ENCODE measurements at regions not wholly inside any gene's neighbourhood (a gene's known extent, or its start where the extent isn't known, plus 50 kb on each side); places are given as distances from the start of the nearest gene placed in this dataset.

DNA sequence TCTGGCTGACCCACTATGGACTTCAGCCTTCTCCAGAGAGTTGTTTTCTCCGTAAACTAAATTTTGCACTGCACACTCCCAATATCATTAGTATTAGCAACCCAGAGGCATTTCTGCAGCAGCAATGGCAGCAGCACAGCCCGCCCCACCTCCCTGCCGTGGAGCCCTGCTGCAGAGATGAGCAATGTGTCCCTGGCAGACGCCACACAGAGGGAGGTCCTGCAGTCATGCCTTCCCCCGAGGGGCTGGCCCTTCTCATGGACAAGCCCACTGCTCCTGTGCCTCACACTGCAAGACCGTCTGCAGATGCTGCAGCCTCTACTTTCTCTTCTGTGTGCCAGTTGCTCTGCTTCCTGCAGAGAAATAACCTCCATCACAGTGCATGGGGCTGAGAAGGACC, 393.4 kb upstream of the MKI67 start:
- no peak for DNase-seq (ENCODE audit: low read depth in 4 of 4, low spot score in 3 of 4)

DNA sequence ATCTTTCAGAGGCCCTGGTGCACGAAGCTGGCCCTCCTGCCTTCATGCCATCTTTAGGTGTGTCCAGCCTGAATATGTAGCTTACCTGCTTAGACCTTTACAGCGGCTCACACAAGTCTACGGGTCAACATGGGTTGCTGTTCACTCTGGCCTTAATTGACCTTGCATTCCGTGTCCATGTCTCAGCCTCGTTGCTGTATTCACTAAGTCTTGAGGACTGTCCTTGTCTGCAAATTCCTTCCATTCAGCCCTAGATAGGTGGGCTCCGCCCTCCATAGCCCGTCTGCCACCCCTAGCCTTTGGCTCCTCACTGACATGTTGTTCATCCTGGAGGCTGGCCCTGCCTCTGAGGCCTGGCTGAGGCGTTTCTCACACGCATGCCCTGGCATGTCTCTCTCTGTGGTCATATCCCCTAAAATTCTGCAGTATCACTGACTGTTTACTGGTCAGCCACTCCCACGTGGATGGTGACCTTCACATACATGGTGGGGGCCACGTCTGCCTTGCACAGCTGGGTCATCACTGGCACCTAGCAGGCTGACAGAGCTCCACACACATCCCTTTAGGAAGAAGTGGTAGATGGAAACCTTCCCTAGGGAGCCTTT, 394.1 kb upstream of the MKI67 start:
- DNase-seq (ENCODE audit: low read depth in 4 of 4, low spot score in 3 of 4): no peak

DNA sequence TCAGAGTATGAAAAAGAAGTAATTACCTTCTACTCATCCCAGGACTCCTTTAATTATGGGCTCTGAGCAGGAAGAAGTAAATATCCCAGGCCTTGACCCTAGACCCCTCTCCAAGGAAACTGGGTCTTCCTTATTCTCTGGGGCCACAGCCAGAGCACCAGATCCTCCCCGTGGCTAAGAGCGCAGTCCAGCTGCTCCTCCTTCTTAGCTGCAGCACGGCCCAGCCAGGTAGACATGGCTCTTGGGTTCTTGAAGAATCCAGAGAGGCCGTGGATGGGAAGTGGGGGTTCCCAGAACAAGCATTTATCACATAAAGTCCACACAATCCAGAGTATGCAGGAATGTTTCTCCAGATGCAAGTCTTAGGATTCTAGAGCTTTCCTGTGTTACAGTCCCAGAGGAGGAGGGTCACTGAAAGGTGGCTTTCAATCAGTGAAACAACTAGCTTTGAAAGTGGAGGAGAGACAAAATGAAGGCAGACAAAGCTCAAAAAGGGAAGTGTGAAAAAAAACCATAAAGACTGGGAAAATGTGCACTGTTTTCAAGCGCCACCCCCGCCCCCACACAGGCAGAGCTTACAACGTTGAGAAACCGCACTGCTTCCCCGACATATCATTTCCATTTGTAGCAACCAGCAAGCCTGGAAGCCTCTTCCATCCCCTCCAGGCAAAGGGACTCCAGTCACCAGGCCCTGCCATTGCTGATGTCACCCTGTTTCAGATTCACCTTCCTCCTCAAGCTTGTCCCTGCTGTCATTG, 396.5 kb upstream of the MKI67 start:
- no peak for DNase-seq (ENCODE audit: low read depth in 4 of 4, low spot score in 3 of 4)

DNA sequence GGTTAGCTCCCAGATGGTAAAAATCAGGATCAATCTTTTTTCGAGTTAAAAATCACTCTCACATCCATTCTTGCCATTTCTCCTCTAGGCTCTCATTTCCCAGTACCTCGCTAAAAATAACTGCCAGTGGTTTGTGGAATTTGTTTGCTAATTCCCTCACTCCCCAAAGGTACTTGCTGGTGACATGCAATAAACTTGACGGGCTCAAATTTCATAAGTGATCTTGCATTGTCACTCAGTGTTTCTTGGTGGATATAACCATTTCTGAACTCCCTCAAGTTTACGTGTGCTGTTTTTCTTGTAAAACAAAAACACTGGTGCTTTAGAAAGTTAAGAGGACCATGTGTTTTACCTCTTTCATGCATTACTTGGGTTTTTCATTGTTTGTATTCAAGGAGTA, 399.2 kb upstream of the MKI67 start:
- DNase-seq (ENCODE audit: low read depth in 4 of 4, low spot score in 3 of 4): no peak

DNA sequence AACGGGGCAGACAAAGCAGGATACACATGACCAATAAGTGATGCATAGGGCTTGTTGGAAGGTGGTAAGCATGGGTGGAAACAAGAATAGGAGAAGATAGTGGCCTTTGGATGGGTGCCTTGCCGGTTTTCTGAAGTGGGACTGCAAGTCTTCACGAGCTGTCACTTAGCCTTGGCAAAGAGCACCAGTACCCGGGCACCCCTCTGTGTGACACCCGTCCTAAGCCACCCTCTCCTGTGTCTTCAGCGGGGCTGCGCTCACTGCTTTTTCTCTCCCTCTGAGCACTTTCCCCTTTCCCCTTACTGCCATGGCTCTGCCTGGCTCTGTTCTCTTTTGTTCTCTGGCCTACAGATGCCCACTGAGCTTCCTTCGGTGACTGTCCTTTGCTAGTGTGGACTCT, 399.7 kb upstream of the MKI67 start:
- no peak for DNase-seq (ENCODE audit: low read depth in 4 of 4, low spot score in 3 of 4)

DNA sequence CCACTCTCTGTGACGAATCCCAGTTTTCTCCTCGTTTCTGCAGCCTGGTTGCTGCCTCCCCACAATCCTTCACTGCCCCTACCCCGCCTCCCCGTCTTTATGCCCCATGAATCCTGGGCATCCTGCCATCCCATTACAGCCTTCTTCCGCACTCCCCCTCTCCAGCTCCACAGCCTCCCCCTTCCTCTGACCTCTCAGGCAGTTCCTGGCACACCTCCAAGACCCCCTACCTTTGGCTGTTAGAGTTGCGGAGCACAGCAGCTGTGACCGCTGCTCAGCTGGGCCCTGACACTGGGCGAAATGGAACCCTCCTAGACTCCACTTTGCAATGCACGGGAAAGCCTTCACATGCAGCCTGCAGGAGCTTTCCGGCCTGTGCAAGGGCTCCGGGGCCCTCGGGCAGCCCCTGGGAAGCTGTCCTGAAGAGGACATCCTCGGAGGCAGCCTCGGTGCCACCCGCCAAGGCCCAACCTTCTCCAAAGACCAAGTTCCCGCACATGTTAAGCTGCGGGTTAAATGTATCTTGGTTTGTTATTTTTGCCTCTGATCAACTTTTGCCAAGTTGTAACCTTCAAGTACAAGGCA, 400.7 kb upstream of the MKI67 start:
- peak; percentile 76 to 88 (median 80) for DNase-seq (ENCODE audit: low read depth in 4 of 4, low spot score in 3 of 4)

DNA sequence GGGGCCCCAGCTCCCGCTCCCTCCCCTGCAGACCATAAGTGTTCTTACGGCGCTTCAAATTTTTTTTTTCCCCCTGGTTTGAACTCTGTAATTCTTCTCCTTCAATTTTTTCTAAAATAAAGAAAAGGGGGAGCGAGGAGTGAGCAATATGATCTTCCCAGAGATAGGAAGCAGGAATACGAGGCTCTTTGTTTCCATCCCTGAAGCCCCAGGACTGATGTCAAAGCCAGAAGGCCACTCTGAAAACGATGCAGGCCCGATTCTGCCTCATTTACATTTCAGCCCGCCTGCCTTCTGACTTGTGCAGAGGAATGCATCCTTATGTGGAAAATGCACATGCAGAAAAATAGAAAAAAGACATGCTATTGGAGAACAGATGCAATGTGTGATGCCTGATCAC, 401.5 kb upstream of the MKI67 start:
- no peak for DNase-seq (ENCODE audit: low read depth in 4 of 4, low spot score in 3 of 4)

DNA sequence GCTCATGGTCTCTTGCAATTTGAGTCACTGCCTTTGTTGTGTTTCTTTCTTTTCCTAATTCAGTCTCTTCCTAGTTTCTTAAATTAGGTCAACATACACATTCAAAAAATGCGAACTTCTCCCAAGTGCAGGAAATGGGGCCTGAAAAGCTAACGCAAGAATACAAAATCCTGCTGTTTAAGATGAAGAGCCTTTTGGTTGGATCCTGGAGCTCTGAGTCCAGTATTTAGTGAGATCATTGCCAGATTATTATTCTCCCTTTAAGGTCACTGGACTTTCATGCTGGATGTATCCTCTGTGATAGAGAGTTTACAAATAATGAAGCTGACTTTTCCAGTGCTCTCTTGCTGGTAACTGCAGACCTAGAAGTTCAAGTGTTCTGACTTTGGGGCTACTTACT, 401.9 kb upstream of the MKI67 start:
- DNase-seq (ENCODE audit: low read depth in 4 of 4, low spot score in 3 of 4): no peak

DNA sequence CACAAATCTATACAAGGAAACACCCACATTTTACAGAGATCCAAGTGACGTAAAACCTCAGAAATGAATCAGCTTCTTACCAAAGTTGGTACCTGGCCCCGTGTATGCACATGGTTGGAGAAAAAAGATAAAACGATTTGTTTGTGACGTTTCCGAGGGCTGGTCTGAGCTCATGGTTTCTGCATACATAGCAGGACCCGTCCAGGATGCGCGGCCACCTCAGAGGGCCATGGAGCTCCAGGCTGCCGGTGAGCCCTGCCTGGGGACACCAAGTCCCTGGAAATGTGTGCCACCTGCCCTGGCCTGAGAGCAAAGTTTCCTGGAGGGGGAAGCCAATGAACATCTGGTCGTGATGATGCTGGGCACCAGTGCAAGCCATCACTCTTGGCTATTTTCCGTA, 402.6 kb upstream of the MKI67 start:
- DNase-seq (ENCODE audit: low read depth in 4 of 4, low spot score in 3 of 4): no peak

DNA sequence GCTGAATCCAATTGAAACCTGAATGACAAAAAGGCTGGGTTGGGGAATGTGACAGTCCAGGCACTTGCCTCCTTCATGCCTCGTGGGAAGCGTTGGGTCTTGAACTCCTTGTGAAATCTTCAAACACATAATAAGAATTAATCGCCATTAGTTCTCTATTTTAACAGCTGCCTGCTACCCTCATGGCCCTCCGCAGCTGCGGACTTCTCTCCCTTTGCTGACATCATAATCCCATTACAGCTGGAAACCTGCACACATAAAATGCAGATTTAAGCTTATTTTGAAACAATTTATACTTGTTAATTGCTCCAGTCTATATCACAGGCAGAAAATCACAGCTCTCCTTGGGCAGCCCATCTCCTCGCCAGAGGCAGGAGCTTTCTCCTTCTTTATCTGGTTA, 403.0 kb upstream of the MKI67 start:
- no peak for DNase-seq (ENCODE audit: low read depth in 4 of 4, low spot score in 3 of 4)

DNA sequence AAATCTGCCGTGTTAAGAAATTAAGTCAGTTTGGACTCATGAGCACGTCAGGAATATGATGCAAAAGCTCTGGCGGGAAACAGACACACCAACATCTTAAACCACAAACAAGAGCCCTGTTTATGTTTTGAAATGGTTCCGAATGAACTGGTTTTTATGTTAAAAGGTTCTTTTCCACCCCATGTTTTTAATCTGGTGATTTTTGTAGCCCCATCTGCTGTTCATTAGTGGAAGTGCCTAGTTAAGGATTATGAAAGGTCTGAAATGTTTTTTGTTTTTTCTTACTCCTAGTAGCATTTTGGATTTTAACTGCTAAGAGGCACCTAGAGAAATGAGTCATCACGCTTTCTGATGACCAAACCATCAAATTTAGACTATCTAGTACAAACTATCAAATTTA, 404.1 kb upstream of the MKI67 start:
- DNase-seq (ENCODE audit: low read depth in 4 of 4, low spot score in 3 of 4): no peak

DNA sequence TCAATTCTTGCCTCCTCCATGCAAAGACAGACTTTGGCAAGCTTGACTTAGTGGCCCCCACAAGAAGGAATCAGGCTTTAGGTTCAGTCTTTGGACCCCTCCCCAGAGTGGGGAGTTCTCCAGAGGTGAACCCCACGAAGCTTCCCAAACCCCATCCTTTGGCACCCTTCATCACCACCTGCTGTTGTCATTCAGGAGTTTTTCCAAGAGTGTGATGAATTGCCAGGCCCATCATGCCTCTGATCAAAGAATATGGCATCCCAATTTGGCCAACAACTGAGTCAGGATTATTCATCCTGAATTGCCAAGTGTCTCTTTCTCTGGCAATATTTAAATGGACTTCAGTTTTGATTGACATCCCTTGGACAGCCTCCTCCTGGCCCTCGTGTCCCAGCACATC, 404.7 kb upstream of the MKI67 start:
- no peak for DNase-seq (ENCODE audit: low read depth in 4 of 4, low spot score in 3 of 4)

DNA sequence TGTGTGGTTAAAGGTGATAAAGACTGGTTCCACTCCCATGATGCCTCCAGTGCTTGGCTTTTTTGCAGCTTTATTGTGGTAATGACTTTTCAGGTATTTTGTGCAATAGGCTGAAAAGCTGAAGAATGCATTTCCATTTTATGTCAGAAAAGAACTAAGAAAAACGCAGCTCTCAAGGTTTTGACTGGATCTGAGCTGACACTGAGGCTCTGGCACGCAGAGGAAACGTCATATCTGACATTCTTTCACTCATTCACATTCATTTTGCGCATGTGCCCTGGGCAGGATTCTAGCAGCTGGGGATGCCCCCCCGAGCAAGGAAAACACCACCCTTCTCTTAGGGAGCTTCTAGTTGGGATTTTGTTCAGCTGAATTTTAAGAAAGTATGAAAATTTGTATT, 408.5 kb upstream of the MKI67 start:
- DNase-seq (ENCODE audit: low read depth in 4 of 4, low spot score in 3 of 4): no peak

DNA sequence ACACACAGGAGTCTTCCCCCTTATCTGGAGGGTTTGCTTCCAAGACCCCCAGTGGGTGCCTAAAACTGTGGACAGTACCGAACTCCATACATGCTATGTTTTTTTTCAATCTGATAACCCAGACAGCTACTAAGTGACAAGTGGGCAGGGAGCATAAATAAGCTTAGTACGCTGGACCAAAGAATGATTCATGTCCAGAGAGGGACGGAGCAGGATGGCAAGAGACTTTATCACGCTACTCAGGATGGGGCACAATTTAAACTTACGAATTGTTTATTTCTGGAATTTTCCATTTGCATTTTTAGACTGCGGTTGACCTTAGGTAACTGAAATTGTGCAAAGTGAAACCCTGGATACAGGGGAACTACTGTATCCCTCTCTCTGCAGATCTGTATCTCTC, 410.0 kb upstream of the MKI67 start:
- no peak for DNase-seq (ENCODE audit: low read depth in 4 of 4, low spot score in 3 of 4)

DNA sequence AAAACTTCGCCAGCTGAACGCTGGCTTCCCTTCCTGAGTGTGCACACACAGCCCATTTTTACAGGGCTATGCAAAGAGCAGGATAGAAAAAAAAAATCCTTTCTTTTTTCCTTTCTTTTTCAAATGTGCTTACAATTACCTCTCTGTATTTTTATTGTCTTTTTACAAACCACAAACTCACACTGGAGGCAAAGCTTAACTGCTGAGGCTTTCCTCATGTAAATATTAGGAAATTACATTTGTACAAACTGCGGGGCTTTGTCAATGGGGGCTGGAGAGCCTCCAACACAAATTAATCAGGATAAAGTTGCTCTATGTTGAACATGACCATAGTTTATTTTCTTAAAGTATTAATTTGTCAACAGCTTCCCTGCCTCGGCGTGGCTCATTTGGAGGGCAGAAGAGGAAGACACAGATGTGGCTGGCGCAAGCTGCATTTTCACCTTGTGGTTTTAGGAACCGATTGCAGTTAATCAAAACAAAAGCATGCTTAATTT, 411.7 kb upstream of the MKI67 start:
- no peak for DNase-seq (ENCODE audit: low read depth in 4 of 4, low spot score in 3 of 4)

DNA sequence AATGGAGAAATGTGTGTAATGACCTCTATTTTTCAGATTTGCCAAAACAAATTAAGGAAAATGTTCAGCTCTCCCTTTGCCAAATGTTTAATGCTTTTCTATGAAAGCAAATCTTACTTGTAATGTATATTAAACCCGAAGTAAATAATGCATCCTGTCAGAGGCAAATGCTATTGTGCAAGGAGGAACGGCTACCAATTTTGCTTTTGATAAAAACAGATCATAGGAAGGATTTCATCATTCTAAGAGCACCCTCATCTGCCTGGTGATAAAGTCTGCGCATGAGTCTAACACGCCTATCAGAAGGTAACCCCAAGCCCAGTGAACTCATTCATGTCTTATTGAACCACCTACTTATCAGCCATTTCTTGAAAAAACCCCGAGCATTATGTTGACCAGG, 412.4 kb upstream of the MKI67 start:
- DNase-seq (ENCODE audit: low read depth in 4 of 4, low spot score in 3 of 4): no peak

DNA sequence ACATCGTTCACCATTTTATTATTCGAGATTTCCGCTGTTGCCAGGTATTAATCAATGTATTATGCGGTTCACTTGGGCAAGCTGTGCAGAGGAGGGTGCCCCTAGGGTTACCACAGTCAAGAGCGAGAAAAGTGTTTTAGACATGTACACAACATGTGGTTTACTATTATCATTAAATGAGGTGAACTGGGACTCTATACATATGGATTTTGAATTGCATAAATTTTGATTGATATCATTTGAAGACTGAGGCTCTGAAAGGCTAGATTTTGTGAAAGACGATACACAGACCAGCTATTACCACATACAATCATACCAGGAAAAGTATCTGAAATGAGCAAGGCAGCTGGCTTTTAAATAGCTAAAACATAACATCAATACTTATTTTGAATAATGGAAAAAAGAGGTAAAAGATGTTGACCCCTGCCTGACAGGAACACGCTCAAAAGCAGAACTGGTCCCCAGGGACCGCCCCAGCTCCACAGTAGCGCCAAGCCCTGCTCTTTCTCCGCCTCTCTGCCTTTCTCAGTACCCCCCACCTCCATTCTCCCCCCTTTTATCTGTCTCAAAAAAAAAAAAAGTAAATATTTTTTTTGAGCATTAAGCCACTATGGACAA, 413.4 kb upstream of the MKI67 start:
- DNase-seq (ENCODE audit: low read depth in 4 of 4, low spot score in 3 of 4): no peak

DNA sequence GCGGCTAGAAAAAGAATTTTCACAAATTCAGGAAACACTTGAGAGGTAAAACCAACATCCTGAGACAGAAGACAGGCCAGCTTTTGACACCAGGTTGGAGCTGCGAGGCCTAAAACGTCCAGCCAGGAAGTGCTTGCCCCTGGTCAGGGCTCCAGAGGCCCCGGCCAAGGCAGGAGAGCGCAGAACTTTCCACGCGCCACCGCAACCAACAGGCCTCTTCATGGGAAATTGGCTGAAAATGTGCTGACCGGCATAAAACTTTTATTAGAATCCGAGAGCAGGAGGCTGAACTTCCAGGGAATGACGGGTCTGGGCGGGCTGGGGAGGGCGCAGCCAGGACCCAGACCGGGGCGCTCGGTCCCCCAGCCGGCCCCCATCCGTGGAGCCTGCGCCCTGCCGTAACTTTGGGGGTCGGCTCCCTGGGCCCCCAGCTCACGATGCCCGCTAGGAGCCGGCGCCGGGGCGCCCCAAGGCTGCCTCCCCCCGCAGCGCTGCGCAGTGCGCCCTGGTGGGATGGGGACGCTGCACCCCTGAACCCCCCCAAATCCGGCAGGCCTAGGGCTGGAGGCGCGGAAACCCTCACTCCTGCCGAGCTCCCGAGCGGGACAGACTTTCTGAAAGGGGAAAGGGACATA, 414.0 kb upstream of the MKI67 start:
- no peak for DNase-seq (ENCODE audit: low read depth in 4 of 4, low spot score in 3 of 4)

DNA sequence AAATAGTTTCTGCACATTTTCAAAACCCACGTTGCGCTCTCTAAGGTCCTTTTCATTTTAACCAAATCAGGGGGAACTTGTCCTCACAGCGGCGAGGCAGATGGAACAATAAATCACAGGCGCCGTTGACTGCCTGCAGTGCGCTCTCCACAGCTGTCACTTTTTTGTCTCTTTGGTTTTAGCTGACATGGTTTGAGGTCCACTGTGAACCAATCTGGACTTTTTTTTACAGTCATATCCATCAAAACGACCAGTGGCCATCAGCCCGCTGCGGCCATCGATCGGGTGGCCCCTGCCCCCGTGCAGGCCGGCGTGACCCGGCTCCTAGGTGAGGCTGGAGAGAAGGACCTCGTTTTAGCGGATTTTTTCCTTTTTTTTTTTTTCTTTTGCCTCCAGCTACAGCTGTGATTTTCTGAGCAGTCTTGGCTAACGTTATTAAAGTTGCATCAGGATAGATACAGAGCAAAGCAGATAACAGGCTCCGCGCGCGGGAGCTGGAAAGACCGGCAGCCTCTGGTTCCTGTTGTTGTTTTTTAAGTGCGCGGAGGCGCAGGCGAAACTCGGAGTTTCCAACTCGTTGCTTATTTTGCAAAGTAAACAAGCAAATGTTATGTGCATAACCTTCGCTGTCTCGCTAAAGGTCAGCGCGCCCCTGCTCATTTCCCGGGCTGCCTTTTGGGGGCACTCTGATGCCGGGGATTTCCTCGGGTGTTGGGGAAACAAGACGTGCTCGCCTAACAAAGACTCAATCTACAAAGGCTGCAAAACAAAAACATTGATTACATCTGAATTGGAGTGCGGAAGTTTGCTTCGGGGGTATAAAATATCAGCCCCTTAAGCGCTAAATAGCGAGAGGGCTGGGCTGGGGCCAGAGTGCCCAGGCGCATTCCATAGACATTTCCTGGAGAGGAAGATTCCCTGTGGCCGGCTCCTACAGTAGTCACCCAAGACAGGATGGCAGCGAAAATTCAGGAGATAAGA, 414.8 kb upstream of the MKI67 start:
- DNase-seq (ENCODE audit: low read depth in 4 of 4, low spot score in 3 of 4): peak in 1 of 4 donors; percentile 55

DNA sequence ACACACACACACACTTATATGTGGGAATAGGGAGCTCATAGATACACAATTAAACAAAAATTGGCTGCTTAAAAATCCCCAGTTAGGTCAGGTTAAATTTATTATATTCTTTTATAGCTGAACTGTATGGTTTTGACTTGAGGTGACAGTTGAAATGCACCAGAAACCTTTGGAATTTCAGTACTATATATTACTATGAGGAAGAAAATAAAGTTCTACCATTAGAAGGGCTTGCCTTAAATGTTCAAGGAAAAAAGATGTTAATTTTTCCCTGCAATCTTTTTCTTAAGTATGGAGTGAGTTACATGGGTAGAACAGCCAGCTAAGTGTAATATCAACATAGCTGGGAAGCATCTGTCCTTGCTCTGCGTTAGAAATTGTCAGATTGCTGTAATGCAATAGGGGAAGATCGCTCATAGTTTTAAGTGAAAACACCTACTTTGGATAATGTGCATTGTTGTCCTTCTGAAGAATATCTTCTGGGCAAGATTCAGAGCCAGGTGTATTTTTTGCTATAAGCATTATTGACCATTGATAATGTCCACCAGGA, 415.8 kb upstream of the MKI67 start:
- DNase-seq (ENCODE audit: low read depth in 4 of 4, low spot score in 3 of 4): no peak

All from right renal pelvis (tissue), 4 donors.